HEK293T (cell line): ENCODE measurements at regions not wholly inside any gene's neighbourhood (a gene's known extent, or its start where the extent isn't known, plus 50 kb on each side); places are given as distances from the start of the nearest gene placed in this dataset.

Source experiments
- ARNT ChIP-seq: fragments of 450-650 bp; IDR thresholded peaks from 2 replicates; pipeline ENCODE4 v1.6.1; 2017; ENCODE audit warnings: mild to moderate bottlenecking
- BHLHE40 ChIP-seq: fragments of 450-650 bp; IDR thresholded peaks from 2 replicates; pipeline ENCODE4 v1.6.1; 2016; ENCODE audit warnings: mild to moderate bottlenecking, moderate library complexity, borderline replicate concordance
- CTBP1 ChIP-seq: fragments of 450-650 bp; IDR thresholded peaks from 2 replicates; pipeline ENCODE4 v1.6.1; 2016; ENCODE audit warnings: borderline replicate concordance
- ELF4 ChIP-seq: fragments of 450-650 bp; IDR thresholded peaks from 2 replicates; pipeline ENCODE4 v1.6.1; 2017; ENCODE audit warnings: antibody characterized with exemption
- FOXA1 ChIP-seq: fragments of 450-650 bp; IDR thresholded peaks from 2 replicates; pipeline ENCODE4 v1.6.1; 2016; ENCODE audit warnings: mild to moderate bottlenecking
- FOXK2 ChIP-seq: fragments of 450-650 bp; IDR thresholded peaks from 2 replicates; pipeline ENCODE4 v1.6.1; 2016; ENCODE audit warnings: mild to moderate bottlenecking
- FOXM1 ChIP-seq: fragments of 450-650 bp; IDR thresholded peaks from 2 replicates; pipeline ENCODE4 v1.6.1; 2017; ENCODE audit warnings: mild to moderate bottlenecking, borderline replicate concordance
- HDGF ChIP-seq: fragments of 450-650 bp; IDR thresholded peaks from 2 replicates; pipeline ENCODE4 v1.6.1; 2017; ENCODE audit warnings: antibody characterized with exemption, borderline replicate concordance
- L3MBTL2 ChIP-seq: fragments of 450-650 bp; conservative IDR thresholded peaks from 2 replicates; pipeline ENCODE4 v1.6.1; 2016; ENCODE audit warnings: mild to moderate bottlenecking
- PKNOX1 ChIP-seq: fragments of 450-650 bp; IDR thresholded peaks from 2 replicates; pipeline ENCODE4 v1.6.1; 2016
- SP1 ChIP-seq: fragments of 450-650 bp; IDR thresholded peaks from 2 replicates; pipeline ENCODE4 v1.6.1; 2017
- SUZ12 ChIP-seq: fragments of 450-650 bp; IDR thresholded peaks from 2 replicates; pipeline ENCODE4 v1.6.1; 2016; ENCODE audit warnings: mild to moderate bottlenecking
- TARDBP ChIP-seq: fragments of 450-650 bp; IDR thresholded peaks from 2 replicates; pipeline ENCODE4 v1.6.1; 2016
- ZNF384 ChIP-seq: fragments of 450-650 bp; IDR thresholded peaks from 2 replicates; pipeline ENCODE4 v1.6.1; 2016

DNA sequence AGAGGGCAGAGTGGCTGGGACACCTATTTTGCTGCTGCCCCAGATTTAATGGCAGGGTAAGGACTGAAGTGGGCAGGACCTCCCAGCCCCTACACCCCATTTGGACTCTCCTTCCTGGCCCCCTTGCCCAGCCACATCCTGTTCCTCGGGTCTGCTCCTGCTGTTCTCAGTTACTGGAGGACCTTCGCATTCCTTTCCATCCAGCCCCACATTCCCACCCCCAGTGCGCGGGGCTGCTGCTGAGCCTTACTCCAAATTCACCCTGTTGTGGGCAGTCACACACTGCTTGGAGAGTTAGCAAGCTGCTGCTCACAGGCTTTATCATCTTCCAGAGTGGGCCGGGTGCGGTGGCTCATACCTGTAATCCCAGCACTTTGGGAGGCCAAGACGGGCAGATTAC, 75.2 kb upstream of the SLC14A2 start:
- TF ChIP-seq FOXA1 = no peak
- no peak for TF ChIP-seq SP1
- no peak for TF ChIP-seq ZNF384
- TF ChIP-seq CTBP1 = no peak
- no peak for TF ChIP-seq FOXM1
- TF ChIP-seq HDGF = no peak
- TF ChIP-seq ARNT = no peak
- TF ChIP-seq SUZ12 = no peak
- no peak for TF ChIP-seq BHLHE40
- TF ChIP-seq ELF4 = no peak
- TF ChIP-seq FOXK2 = no peak
- no peak for TF ChIP-seq L3MBTL2
- TF ChIP-seq TARDBP = no peak
- TF ChIP-seq PKNOX1 = no peak
